NCI-H748 (cell line): ENCODE measurements at regions not wholly inside any gene's neighbourhood (a gene's known extent, or its start where the extent isn't known, plus 50 kb on each side); places are given as distances from the start of the nearest gene placed in this dataset.

Experiments
- DNase-seq: peaks from one replicate; lab custom pipeline; 2025; ENCODE audit not compliant: unreplicated experiment; lab: John Stamatoyannopoulos, UW

- DNase-seq, result no peak
Measured at GRCh38 chr10:83346266-83346910, 792.9 kb upstream of the GHITM start.

DNA sequence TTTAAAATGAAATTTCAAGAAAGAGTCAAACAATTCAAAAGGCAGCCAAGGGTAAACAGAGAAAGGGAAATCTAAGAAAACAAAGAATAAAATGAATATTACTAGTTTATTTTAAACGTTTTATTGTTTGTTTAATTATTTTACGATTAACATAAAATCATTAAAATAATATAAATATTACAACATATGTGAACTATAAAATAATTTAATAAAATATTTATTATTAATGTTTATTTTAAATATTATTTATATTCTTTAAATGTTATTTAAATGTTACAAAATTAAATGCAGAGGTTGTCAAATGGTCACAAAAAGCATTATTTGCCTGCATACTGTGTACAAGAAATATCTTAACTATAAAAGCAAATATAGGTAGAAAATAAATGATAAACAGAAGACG lies 786.7 kb upstream of the GHITM start:
- DNase-seq, result no peak

DNA sequence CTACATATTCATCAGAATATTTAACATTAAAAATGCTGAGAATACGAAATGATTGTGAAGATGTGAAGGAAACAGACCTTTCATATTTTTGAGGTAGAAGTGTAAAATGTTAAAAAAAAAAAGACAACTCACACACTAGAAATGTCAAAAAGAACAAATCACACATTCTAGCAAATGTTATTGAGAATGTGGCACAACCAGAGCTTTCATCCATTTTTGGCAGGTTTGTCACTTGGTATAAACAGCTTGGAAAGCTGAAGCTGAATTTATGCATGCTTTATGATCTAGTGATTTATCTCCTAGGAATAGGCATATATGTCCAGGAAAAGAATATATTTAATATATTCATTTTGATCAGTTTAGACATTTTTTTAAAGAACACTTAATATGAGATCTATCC lies 784.9 kb upstream of the GHITM start:
- DNase-seq, result no peak

- DNase-seq, result no peak
Measured at GRCh38 chr10:83357004-83357403, 782.3 kb upstream of the GHITM start.

DNA sequence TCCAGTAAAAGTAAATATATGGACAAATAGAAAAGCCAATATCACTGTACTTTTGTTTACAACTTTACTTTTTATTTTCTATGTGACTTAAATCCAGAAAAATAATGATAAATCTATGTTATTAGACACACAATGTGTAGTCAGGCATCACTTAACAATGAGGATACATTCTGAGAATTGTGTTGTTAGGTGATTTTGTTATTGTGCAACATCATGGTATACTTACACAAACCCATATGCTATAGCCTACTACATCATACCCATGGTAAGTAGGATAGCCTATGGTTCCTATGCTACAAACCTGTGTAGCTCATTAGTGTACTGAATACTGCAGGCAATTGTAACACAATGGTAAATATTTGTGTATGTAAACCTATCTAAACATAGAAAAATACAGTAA lies 781.7 kb upstream of the GHITM start:
- no peak for DNase-seq

DNA sequence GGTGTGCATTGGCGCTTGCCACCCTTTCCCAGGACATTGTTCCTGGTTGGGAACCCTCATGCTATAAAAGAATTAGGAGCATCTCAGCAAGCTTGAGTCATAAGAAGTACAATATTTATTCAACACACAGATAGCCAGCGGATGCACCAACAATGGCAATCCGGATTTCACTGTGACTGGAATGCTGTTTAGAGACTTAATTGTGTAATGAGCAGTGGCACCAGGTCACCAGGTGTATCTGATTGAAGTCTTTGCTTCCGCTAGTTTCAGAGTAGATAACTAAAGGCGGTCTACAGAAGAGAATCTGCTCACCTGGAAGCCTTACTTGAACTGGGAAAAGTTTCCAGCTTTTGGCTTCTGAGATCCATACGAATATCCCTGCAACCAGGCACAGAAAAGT lies 772.3 kb upstream of the GHITM start:
- peak; percentile 6 for DNase-seq

GRCh38 chr10:83371696-83372490 lies 767.4 kb upstream of the GHITM start:
- DNase-seq, result no peak

DNA sequence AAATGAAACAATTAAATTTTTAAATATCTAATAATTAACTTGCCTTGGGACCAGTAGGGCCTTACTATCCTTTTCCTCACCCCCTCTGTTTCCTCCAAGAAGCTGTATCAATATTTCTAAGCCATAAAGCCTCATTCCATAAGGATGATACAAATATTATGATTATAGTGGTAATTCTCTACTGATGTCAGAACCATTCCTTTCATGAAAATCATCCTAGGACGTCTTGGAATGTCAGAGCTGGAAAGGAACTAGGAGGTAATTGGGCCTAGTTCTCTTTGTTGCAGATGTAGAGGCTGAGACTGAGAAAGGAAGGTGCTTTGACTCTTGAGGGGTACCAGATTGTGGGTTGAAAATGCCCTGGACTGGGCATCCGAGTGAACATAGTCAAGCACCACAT lies 766.7 kb upstream of the GHITM start:
- no peak for DNase-seq

DNA sequence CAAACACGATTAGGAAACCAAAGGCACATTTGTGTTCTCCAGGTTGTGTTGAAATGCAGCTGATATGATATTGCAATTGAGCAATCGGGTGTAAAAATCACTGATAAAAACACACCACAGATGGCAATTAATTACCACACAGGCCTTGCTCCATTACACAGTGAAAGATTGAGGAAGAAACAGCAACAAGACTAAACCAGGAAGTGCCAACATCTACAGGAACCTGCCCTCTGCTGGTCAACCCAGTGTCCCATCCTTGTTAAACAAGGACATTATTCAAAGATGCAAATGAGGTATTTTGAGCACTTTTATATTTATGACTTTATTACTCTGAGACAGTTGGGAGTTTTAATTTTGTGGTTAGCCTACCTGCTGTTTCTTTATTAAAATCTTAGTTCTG lies 765.6 kb upstream of the GHITM start:
- no peak for DNase-seq

DNA sequence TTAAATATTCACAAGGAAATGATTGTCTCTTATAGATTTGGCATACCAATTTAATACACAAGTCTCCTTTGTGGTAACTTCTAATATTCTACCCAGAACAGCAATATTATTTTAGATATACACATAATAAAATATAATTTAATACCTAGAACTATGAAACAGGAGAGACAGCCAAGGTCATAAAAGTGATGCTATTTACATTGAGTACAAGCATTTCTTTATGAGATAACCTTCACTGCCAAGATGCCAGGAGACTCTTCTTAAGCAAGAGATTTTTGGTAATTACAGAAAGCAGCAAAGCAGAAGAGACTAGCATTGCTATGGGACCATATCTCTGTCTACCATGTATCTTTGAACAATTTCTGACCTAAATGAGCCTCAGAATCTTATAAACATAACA lies 764.6 kb upstream of the GHITM start:
- no peak for DNase-seq

- no peak for DNase-seq
Measured at GRCh38 chr10:83375274-83375673, 764.0 kb upstream of the GHITM start.

DNA sequence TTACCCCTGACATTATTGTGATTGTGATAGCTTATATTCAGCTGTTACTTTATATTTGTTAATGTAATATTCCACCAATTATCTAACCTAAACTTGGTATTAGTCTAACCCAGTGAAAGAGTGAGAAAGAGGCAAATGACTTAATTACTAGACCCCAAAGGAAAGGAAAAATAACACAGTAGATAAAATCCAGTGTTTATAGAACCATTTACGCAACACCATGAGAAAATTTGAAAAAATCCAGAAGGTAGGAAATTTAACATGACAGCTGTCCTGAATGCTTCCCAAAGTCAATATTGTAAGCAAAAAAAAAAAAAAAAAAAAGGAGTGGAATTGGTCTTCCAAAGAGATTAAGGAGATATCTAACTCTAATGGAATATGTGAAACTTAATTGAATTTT lies 741.5 kb upstream of the GHITM start:
- no peak for DNase-seq

GRCh38 chr10:83410570-83410969 lies 728.7 kb upstream of the GHITM start:
- no peak for DNase-seq

GRCh38 chr10:83425306-83425705 lies 714.0 kb upstream of the GHITM start:
- no peak for DNase-seq

GRCh38 chr10:83427101-83427500 lies 712.2 kb upstream of the GHITM start:
- DNase-seq, result no peak

DNA sequence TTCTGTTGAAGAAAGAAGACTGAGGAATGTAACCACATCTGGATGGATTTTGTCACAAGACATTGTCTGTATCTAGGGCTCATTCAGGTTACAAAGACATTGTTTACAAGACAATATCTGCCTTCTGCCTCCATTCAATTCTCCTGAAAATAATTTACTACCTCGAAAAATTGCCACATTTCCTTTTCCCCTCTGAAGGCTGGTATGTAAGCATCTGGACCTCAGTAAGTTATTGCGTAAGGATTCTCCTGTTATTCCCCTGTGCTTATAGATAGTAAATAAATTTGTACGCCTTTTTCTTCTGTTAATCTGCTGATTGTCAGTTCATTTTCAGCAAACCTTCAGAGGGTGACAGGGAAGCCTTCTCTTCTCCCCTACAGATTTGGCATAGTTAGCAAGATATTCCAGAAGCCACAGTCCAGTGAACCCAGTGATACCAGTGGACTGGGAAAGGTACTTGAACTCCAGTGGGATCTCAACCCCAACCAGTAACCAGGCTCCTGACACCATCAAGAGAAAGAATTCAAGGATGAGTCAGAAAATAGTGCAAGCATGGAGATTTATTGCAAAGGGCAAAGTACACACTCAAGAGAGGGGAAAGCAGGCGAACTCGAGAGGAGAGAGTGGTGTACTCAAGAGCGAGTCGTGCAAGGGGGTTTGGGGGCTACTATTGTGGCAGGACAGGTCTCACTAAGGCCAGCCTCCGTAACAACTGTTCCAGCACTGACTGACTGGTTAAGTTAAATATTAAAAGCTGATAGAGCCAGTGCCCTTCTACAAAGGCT lies 706.9 kb upstream of the GHITM start:
- DNase-seq, result no peak

- DNase-seq, result no peak
Measured at GRCh38 chr10:83433705-83434104, 705.6 kb upstream of the GHITM start.

DNA sequence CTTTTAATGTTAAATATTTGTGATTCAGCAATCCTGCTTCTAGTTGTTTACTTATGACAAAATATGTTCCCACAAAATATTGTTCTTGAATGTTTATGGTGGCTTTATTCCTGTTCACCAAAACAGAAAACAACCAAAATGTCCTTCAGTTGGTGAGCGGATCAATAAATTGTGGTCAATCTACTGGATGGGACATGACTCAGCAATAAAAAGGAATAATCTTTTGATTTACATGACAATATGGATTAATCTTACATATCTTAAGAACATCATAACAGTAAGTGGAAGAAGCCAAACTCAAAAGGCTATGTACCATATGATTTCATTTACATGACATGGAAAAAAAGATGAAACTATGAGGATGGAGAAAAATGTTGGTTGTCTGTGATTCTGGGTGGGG lies 691.3 kb upstream of the GHITM start:
- no peak for DNase-seq

- no peak for DNase-seq
Measured at GRCh38 chr10:83458611-83459010, 680.7 kb upstream of the GHITM start.

GRCh38 chr10:83459124-83459523 lies 680.2 kb upstream of the GHITM start:
- DNase-seq, result no peak

- no peak for DNase-seq
Measured at GRCh38 chr10:83469728-83470331, 669.5 kb upstream of the GHITM start.

GRCh38 chr10:83476211-83476610 lies 663.1 kb upstream of the GHITM start:
- DNase-seq, result no peak
